ENCODE measurements at regions not wholly inside any gene's neighbourhood (a gene's known extent, or its start where the extent isn't known, plus 50 kb on each side); places are given as distances from the start of the nearest gene placed in this dataset.

DNA sequence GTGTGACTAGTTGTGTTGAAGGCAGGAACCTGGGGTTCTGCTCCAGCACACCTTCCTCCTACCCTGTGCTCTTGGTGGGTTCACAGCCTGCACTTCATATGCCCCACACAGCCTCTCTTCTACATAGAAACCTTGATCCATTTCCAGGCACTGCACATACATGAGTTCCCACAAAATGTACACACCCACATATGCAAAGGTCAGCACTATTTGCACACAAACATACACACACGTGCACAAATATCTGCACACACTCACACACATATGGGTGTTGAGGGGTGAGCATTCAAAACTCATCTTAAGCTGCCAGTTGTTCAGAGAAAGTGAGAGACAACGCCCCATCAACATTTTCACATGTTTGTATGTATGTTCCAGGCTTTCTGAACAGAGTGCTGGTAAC is 201.0 kb downstream of the BARX2 start:
- no peaks in the 10 kb centered on the region for H3K4me1 ChIP-seq
- DNase-seq: no peak
- no peak overlapping the region for H3K9ac ChIP-seq (ENCODE audit: low read depth in 2 of 2, low read length in 2 of 2)
- no peak overlapping the region for H3K27ac ChIP-seq
- H3K9me3 ChIP-seq: no peaks in the 10 kb centered on the region
- TF ChIP-seq, protein P1, sequence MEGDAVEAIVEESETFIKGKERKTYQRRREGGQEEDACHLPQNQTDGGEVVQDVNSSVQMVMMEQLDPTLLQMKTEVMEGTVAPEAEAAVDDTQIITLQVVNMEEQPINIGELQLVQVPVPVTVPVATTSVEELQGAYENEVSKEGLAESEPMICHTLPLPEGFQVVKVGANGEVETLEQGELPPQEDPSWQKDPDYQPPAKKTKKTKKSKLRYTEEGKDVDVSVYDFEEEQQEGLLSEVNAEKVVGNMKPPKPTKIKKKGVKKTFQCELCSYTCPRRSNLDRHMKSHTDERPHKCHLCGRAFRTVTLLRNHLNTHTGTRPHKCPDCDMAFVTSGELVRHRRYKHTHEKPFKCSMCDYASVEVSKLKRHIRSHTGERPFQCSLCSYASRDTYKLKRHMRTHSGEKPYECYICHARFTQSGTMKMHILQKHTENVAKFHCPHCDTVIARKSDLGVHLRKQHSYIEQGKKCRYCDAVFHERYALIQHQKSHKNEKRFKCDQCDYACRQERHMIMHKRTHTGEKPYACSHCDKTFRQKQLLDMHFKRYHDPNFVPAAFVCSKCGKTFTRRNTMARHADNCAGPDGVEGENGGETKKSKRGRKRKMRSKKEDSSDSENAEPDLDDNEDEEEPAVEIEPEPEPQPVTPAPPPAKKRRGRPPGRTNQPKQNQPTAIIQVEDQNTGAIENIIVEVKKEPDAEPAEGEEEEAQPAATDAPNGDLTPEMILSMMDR (IDR thresholded peaks at IDR 0.05): no peak
- H3K36me3 ChIP-seq: no peaks in the 10 kb centered on the region
- H3K4me3 ChIP-seq: no peak overlapping the region
- intact Hi-C loops (cut with DNase I): no loop called here
- H3K27me3 ChIP-seq: no peaks in the 10 kb centered on the region

DNA sequence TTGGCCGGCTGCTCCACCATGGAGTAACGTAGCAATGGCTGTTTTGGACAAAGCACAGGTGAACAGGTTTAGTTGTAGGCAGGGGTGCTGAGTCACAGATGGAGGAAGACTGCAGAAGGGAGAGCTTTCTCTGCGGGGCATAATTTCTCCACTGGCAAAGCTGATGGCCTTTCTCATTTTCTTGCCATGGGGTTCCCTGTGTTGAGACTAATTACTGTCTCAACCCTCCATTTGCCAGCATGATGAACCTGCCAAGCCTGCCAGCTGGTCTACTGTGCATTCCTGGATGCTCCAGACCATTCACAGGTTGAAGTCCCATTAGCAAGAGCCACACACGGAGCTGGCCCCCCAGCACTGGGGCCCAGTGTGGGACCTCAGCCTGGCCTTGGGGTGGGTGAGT is 202.4 kb downstream of the BARX2 start:
- no peak overlapping the region for H3K27ac ChIP-seq
- H3K4me3 ChIP-seq: no peak overlapping the region
- no peak for DNase-seq
- intact Hi-C loops (cut with DNase I): no loop called here
- TF ChIP-seq, protein P1 (IDR thresholded peaks at IDR 0.05): no peak
- no peaks in the 10 kb centered on the region for H3K4me1 ChIP-seq
- no peaks in the 10 kb centered on the region for H3K9me3 ChIP-seq
- H3K36me3 ChIP-seq: no peaks in the 10 kb centered on the region
- H3K9ac ChIP-seq (ENCODE audit: low read depth in 2 of 2, low read length in 2 of 2): no peak overlapping the region
- H3K27me3 ChIP-seq: no peaks in the 10 kb centered on the region

DNA sequence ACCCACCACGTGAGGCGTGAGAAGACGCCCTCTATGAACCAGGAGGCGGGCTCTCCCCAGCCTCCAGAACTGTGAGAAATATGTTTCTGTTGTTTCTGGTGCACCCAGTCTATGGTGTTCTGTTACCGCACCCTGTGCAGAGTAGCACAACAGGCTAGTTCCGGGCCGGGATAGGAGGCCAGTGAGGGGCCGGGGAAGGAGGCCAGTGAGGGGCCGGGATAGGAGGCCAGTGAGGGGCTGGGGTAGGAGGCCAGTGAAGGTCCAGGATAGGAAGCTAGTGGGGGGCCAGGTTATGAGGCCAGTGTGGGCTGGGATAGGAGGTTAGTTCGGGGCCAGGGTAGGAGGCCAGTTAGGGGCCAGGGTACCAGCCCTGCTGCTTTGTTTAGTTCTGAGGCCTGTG is 204.6 kb downstream of the BARX2 start:
- no peak overlapping the region for H3K4me3 ChIP-seq
- intact Hi-C loops (cut with DNase I): no loop called here
- TF ChIP-seq, protein P1 (IDR thresholded peaks at IDR 0.05): no peak

DNA sequence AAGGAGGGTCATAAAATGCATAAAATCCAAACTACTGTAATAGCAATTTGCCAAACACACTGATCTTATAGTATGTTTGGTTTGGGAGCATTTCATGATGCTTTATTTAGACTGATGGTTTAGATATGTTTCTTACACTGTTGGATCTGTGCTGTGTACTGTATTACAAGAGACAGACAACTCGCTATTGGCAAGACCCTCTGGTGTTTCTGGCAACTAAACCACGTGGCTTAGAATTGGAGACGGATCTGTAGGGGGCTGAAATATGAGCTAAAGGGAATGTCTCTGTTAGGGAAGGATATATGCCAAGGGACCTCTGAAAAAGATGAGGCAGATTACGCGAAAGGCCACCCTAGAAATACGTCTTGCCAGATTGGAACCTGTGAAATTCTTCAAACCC is 208.7 kb downstream of the BARX2 start:
- H3K27ac ChIP-seq: no peak overlapping the region

More for the DNA sequence above, 204.6 kb downstream of the BARX2 start:
- Histone ChIP-seq H3K9me3 (no peaks in the 10 kb centered on the region), H3K27me3 (no peaks in the 10 kb centered on the region), H3K27ac (no peak overlapping the region), H3K36me3 (no peaks in the 10 kb centered on the region), H3K9ac (ENCODE audit: low read depth in 2 of 2, low read length in 2 of 2) (no peak overlapping the region), H3K4me1 (no peaks in the 10 kb centered on the region)
- DNase-seq: no peak

DNA sequence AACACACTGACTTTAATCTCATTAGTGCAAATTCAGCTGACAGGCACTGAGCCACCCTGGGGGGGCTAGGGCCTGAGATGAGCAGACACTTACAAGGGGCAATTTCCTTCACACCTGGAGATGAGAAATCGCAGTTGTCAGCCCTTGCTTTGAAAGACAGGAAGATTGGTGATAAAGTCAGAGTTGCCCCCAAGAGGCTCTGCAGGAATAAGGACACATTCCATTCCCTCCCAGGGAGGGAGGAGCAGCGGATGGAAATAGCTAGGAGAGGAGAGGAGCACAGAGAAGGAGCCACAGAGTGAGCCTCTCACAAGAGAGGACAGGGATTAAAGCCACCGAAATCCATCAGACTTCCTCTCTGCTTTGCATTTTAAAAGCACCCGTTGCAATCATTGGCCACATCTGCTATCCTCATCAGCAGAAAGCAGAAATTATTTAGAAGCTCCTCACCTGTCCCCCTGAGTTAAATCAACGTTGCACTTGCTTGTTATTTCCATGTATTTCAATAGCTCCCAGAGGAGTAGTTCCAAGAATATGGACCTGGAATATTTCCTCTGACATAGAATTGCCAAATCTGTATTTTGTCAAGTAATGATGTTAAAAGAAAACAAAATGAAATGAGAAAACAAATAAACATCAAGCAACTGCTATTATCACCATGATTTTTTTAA is 213.7 kb downstream of the BARX2 start:
- H3K27ac ChIP-seq: no peak overlapping the region
- TF ChIP-seq, protein P1 (IDR thresholded peaks at IDR 0.05): no peak
- H3K9me3 ChIP-seq: no peaks in the 10 kb centered on the region
- H3K36me3 ChIP-seq: no peaks in the 10 kb centered on the region
- no peak for DNase-seq
- no peak overlapping the region for H3K9ac ChIP-seq (ENCODE audit: low read depth in 2 of 2, low read length in 2 of 2)
- intact Hi-C loops (cut with DNase I): no loop called here
- H3K27me3 ChIP-seq: no peaks in the 10 kb centered on the region
- H3K4me1 ChIP-seq: no peaks in the 10 kb centered on the region
- no peak overlapping the region for H3K4me3 ChIP-seq

More for the DNA sequence above, 208.7 kb downstream of the BARX2 start:
- Histone ChIP-seq H3K9ac (ENCODE audit: low read depth in 2 of 2, low read length in 2 of 2) (no peak overlapping the region), H3K9me3 (no peaks in the 10 kb centered on the region), H3K4me3 (no peak overlapping the region), H3K27me3 (no peaks in the 10 kb centered on the region), H3K4me1 (no peaks in the 10 kb centered on the region), H3K36me3 (no peaks in the 10 kb centered on the region)
- intact Hi-C loops (cut with DNase I): no loop called here
- TF ChIP-seq, protein P1 (IDR thresholded peaks at IDR 0.05): no peak
- DNase-seq: no peak

Data from colonic mucosa (tissue), 4 donors.